ENCODE measurements at regions not wholly inside any gene's neighbourhood (a gene's known extent, or its start where the extent isn't known, plus 50 kb on each side); places are given as distances from the start of the nearest gene placed in this dataset.

DNA sequence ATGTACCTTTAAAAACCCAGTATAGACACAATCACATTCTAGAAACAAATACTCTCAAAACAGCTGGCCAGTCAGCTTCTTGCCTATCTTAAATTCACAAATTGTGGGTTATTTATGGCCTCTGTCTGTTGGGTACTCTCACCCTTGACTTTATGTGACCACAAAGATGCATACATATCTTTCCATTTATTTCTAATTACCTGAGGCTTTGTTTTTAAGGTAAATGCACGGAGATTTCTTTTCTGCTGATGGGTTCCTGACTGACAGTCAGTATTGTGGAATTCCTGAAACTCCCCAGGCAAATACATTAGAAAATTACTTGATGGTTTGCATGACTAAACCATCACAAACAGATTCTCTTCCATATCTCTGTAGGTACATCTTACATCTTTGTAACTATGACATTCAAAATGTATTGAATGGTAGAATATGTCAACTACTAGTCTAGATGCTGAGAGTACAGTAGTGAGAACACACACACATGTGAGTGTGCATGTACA is 107.7 kb downstream of the EDEM1 start:
- intact Hi-C loops (cut with micrococcal nuclease; ENCODE audit: unreplicated experiment) = no loop called here
- Histone ChIP-seq H3K4me3 (replicated peaks in 1 of 3; ENCODE audit: insufficient read depth in 1 of 3, low read depth in 2 of 3, low read length in 3 of 3) (no peak overlapping the region), H3K36me3 (replicated peaks in 1 of 2; ENCODE audit: control insufficient read depth in 1 of 2, insufficient read depth in 2 of 2, low read length in 2 of 2) (no peaks in the 10 kb centered on the region), H3K4me1 (ENCODE audit: insufficient read depth, low read length) (no peaks in the 10 kb centered on the region), H3K79me2 (ENCODE audit: insufficient read depth, low read length) (no peaks in the 10 kb centered on the region), H4K20me1 (ENCODE audit: insufficient read depth, low read length) (no peaks in the 10 kb centered on the region), H3K9me3 (ENCODE audit: low read length) (no peaks in the 10 kb centered on the region), H3K27me3 (ENCODE audit: control insufficient read depth in 1 of 2, insufficient read depth in 2 of 2, low read length in 2 of 2) (no peaks in the 10 kb centered on the region), H3K27ac (ENCODE audit: extremely low read length, insufficient read depth, low read length) (no peak overlapping the region), H3K4me2 (ENCODE audit: low read depth, low read length) (no peak overlapping the region), H2AFZ (ENCODE audit: low read length) (no peak overlapping the region), H3K9ac (ENCODE audit: insufficient read depth, low read depth, low read length) (no peak overlapping the region)
- ATAC-seq (no peak), FAIRE-seq (no peak), DNase-seq (ENCODE audit: low spot score) (no peak)
- CTCF ChIA-PET (ENCODE audit: low intra/inter-chr PET ratio, low total read pairs) = no interaction called here
- no TSS peak for BruUV-seq (replicated peaks)
- in situ Hi-C loops (cut with HindIII; ENCODE audit: extremely low pct_ligation_motif_present, low pct_unique_long_range_greater_than_20kb) = no loop called here
- POLR2A ChIA-PET = no interaction called here
- WGBS (ENCODE audit: low lambda C conversion rate) = 0% methylated on average over 1 of the region's 1 CpG
- TF ChIP-seq, protein P1, sequence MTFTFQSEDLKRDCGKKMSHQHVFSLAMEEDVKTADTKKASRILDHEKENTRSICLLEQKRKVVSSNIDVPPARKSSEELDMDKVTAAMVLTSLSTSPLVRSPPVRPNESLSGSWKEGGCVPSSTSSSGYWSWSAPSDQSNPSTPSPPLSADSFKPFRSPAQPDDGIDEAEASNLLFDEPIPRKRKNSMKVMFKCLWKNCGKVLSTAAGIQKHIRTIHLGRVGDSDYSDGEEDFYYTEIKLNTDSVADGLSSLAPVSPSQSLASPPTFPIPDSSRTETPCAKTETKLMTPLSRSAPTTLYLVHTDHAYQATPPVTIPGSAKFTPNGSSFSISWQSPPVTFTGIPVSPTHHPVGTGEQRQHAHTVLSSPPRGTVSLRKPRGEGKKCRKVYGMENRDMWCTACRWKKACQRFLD (CRISPR knock-in tag; IDR thresholded peaks at IDR 0.05; ENCODE audit: borderline replicate concordance) = no peak
- TF ChIP-seq, protein P2, sequence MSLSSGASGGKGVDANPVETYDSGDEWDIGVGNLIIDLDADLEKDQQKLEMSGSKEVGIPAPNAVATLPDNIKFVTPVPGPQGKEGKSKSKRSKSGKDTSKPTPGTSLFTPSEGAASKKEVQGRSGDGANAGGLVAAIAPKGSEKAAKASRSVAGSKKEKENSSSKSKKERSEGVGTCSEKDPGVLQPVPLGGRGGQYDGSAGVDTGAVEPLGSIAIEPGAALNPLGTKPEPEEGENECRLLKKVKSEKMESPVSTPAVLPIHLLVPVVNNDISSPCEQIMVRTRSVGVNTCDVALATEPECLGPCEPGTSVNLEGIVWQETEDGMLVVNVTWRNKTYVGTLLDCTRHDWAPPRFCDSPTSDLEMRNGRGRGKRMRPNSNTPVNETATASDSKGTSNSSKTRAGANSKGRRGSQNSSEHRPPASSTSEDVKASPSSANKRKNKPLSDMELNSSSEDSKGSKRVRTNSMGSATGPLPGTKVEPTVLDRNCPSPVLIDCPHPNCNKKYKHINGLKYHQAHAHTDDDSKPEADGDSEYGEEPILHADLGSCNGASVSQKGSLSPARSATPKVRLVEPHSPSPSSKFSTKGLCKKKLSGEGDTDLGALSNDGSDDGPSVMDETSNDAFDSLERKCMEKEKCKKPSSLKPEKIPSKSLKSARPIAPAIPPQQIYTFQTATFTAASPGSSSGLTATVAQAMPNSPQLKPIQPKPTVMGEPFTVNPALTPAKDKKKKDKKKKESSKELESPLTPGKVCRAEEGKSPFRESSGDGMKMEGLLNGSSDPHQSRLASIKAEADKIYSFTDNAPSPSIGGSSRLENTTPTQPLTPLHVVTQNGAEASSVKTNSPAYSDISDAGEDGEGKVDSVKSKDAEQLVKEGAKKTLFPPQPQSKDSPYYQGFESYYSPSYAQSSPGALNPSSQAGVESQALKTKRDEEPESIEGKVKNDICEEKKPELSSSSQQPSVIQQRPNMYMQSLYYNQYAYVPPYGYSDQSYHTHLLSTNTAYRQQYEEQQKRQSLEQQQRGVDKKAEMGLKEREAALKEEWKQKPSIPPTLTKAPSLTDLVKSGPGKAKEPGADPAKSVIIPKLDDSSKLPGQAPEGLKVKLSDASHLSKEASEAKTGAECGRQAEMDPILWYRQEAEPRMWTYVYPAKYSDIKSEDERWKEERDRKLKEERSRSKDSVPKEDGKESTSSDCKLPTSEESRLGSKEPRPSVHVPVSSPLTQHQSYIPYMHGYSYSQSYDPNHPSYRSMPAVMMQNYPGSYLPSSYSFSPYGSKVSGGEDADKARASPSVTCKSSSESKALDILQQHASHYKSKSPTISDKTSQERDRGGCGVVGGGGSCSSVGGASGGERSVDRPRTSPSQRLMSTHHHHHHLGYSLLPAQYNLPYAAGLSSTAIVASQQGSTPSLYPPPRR (CRISPR knock-in tag; IDR thresholded peaks at IDR 0.05; ENCODE audit: borderline replicate concordance) = no peak
- TF ChIP-seq ZNF672 (CRISPR knock-in tag; IDR thresholded peaks at IDR 0.05) = no peak
- TF ChIP-seq ZNF792 (CRISPR knock-in tag; IDR thresholded peaks at IDR 0.05) = no peak
- TF ChIP-seq ZNF879 (CRISPR knock-in tag; IDR thresholded peaks at IDR 0.05) = no peak
- TF ChIP-seq ZNF790 (CRISPR knock-in tag; IDR thresholded peaks at IDR 0.05; ENCODE audit: borderline replicate concordance) = no peak
- no peak for TF ChIP-seq ZNF891 (CRISPR knock-in tag; IDR thresholded peaks at IDR 0.05)
- no peak for TF ChIP-seq ZNF496 (CRISPR knock-in tag; IDR thresholded peaks at IDR 0.05; ENCODE audit: insufficient replicate concordance)
- TF ChIP-seq, protein P3, sequence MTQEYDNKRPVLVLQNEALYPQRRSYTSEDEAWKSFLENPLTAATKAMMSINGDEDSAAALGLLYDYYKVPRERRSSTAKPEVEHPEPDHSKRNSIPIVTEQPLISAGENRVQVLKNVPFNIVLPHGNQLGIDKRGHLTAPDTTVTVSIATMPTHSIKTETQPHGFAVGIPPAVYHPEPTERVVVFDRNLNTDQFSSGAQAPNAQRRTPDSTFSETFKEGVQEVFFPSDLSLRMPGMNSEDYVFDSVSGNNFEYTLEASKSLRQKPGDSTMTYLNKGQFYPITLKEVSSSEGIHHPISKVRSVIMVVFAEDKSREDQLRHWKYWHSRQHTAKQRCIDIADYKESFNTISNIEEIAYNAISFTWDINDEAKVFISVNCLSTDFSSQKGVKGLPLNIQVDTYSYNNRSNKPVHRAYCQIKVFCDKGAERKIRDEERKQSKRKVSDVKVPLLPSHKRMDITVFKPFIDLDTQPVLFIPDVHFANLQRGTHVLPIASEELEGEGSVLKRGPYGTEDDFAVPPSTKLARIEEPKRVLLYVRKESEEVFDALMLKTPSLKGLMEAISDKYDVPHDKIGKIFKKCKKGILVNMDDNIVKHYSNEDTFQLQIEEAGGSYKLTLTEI (CRISPR knock-in tag; conservative IDR thresholded peaks at IDR 0.05) = no peak
- no peak for TF ChIP-seq NFIC (IDR thresholded peaks at IDR 0.05; ENCODE audit: low read length)
- no peak for TF ChIP-seq REPIN1 (CRISPR knock-in tag; IDR thresholded peaks at IDR 0.05; ENCODE audit: borderline replicate concordance, low read depth)
- no peak for TF ChIP-seq CBX5 (CRISPR knock-in tag; IDR thresholded peaks at IDR 0.05; ENCODE audit: borderline replicate concordance)
- no peak for TF ChIP-seq THYN1 (CRISPR knock-in tag; IDR thresholded peaks at IDR 0.05; ENCODE audit: borderline replicate concordance, low read depth)
- TF ChIP-seq, protein P4, sequence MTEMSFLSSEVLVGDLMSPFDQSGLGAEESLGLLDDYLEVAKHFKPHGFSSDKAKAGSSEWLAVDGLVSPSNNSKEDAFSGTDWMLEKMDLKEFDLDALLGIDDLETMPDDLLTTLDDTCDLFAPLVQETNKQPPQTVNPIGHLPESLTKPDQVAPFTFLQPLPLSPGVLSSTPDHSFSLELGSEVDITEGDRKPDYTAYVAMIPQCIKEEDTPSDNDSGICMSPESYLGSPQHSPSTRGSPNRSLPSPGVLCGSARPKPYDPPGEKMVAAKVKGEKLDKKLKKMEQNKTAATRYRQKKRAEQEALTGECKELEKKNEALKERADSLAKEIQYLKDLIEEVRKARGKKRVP (CRISPR knock-in tag; IDR thresholded peaks at IDR 0.05) = no peak
- no peak for TF ChIP-seq ONECUT2 (CRISPR knock-in tag; IDR thresholded peaks at IDR 0.05)
